Mesothelial cell of epicardium (in vitro differentiated cells): ENCODE measurements at regions not wholly inside any gene's neighbourhood (a gene's known extent, or its start where the extent isn't known, plus 50 kb on each side); places are given as distances from the start of the nearest gene placed in this dataset.

Experiments used
- DNase-seq, 2 experiments: peaks; one replicate each; pipeline ENCODE4 v3.0.0; 2021; ENCODE audit warnings: low spot score in 2 of 2; ENCODE audit not compliant: unreplicated experiment in 2 of 2
- H3K27ac Mint-ChIP-seq: 2 replicates; pipeline ENCODE4 v1.8.0; 2021; ENCODE audit warnings: mixed read lengths
- H3K27me3 Mint-ChIP-seq: 2 replicates; pipeline ENCODE4 v1.8.0; 2021; ENCODE audit warnings: low read depth, mixed read lengths
- H3K36me3 Mint-ChIP-seq: 2 replicates; pipeline ENCODE4 v1.8.0; 2021; ENCODE audit warnings: mixed read lengths
- H3K4me1 Mint-ChIP-seq: 2 replicates; pipeline ENCODE4 v1.8.0; 2021; ENCODE audit warnings: mixed read lengths
- H3K4me3 Mint-ChIP-seq: 2 replicates; pipeline ENCODE4 v1.8.0; 2021; ENCODE audit warnings: mild to moderate bottlenecking, moderate library complexity, mixed read lengths
- H3K9me3 Mint-ChIP-seq: 2 replicates; pipeline ENCODE4 v1.8.0; 2021; ENCODE audit warnings: mixed read lengths
- TF ChIP-seq, protein P1 (sequence below): fragments of 200-600 bp; sonication (generic); IDR thresholded peaks from one replicate; pipeline ENCODE4 v1.5.0; 2021; ENCODE audit warnings: antibody characterized with exemption; ENCODE audit not compliant: unreplicated experiment

DNA sequence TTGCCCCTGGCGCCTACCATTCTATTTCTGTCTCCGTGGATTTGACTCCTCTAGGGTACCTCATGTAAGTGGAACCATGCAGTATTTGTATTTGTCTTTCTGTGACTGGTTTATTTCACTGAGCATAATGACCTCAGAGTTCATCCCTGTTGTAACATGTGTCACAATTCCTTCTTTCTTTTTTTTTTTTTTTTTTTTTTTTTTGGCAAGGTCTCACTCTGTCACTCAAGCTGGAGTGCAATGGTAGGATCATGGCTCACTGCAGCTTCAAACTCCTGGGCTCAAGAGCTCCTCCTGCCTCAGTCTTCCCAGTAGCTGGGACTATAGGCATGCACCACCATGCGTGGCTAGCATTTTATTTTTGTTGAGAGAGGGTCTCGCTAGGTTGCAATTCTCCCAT, 74.0 kb upstream of the SEPTIN5 start:
- Mint-ChIP-seq H3K36me3 (no peaks in the 10 kb centered on the region), H3K27ac (no peak overlapping the region), H3K4me3 (no peak overlapping the region), H3K4me1 (peaks cover 6% of the 10 kb centered on the region), H3K9me3 (no peaks in the 10 kb centered on the region), H3K27me3 (peaks cover 13% of the 10 kb centered on the region)
- TF ChIP-seq, protein P1, sequence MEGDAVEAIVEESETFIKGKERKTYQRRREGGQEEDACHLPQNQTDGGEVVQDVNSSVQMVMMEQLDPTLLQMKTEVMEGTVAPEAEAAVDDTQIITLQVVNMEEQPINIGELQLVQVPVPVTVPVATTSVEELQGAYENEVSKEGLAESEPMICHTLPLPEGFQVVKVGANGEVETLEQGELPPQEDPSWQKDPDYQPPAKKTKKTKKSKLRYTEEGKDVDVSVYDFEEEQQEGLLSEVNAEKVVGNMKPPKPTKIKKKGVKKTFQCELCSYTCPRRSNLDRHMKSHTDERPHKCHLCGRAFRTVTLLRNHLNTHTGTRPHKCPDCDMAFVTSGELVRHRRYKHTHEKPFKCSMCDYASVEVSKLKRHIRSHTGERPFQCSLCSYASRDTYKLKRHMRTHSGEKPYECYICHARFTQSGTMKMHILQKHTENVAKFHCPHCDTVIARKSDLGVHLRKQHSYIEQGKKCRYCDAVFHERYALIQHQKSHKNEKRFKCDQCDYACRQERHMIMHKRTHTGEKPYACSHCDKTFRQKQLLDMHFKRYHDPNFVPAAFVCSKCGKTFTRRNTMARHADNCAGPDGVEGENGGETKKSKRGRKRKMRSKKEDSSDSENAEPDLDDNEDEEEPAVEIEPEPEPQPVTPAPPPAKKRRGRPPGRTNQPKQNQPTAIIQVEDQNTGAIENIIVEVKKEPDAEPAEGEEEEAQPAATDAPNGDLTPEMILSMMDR = no peak
- DNase-seq = no peak

DNA sequence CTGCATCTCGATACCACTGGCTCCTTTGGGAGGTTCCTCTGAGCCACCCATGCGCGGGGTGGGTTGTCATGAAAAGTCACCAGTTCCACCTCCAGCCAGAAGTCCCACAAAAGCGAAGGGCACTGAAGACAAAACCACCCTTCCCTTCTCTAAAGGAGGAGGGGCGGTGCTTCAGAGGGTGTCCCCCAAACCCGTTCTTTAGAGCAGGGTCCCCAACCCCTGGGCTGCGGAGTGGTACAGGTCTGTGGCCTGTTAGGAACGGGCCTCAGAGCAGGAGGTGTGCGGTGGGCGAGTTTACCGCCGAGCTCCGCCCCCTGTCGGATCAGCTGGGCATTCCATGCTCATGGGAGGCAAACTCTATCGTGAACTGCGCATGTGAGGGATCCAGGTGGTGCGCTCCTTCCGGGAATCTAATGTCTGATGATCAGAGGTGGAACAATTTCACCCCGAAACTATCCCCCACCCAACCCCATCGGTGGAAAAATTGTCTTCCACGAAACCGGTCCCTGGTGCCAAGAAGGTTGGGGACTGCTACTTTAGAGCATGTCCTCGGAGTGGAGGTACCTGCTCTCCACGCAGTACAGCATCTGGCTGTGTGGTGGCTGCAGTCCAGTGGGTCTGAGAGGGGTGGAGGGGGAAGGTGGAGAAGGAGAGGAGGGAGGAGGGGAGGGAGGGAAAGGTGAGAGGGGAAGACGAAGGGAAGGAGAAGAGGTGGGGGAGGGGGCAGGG, 72.9 kb upstream of the SEPTIN5 start:
- DNase-seq = peak in 1 of 2 experiments; percentile 69
- H3K27ac Mint-ChIP-seq = no peak overlapping the region
- peaks cover 1% of the 10 kb centered on the region for H3K9me3 Mint-ChIP-seq
- peak overlapping the region; percentile 58 for H3K4me3 Mint-ChIP-seq
- peaks cover 6% of the 10 kb centered on the region for H3K4me1 Mint-ChIP-seq
- TF ChIP-seq, protein P1 = peak; percentile 71
- H3K36me3 Mint-ChIP-seq = no peaks in the 10 kb centered on the region
- peaks cover 15% of the 10 kb centered on the region for H3K27me3 Mint-ChIP-seq

DNA sequence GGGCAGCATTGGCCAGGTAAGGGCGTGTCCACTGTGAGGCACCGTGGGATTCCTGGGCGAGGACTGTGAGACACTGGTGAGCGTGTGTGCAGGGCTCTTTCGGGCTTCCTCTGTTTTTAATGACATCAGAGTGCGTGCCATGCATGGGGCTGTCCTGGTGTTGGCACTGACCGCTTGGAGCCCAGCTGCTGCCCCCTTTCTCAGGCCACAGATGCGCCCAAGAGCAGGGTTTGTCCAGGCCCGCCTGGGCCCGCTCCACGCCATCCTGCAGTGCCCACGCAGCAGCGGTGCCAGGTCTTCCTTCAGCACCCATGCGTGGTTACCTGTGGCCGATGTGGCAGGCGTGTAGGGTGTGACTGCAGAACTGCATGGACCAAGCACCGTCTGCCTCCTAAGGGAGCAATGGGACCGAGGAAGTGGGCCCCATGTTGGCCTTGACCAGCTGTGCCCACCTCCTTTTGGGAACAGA, 72.3 kb upstream of the SEPTIN5 start:
- Mint-ChIP-seq H3K27ac (no peak overlapping the region), H3K4me3 (peak overlapping the region; percentile 58), H3K4me1 (peaks cover 6% of the 10 kb centered on the region), H3K9me3 (peaks cover 7% of the 10 kb centered on the region), H3K27me3 (peaks cover 15% of the 10 kb centered on the region), H3K36me3 (no peaks in the 10 kb centered on the region)
- no peak for DNase-seq
- TF ChIP-seq, protein P1 = no peak

DNA sequence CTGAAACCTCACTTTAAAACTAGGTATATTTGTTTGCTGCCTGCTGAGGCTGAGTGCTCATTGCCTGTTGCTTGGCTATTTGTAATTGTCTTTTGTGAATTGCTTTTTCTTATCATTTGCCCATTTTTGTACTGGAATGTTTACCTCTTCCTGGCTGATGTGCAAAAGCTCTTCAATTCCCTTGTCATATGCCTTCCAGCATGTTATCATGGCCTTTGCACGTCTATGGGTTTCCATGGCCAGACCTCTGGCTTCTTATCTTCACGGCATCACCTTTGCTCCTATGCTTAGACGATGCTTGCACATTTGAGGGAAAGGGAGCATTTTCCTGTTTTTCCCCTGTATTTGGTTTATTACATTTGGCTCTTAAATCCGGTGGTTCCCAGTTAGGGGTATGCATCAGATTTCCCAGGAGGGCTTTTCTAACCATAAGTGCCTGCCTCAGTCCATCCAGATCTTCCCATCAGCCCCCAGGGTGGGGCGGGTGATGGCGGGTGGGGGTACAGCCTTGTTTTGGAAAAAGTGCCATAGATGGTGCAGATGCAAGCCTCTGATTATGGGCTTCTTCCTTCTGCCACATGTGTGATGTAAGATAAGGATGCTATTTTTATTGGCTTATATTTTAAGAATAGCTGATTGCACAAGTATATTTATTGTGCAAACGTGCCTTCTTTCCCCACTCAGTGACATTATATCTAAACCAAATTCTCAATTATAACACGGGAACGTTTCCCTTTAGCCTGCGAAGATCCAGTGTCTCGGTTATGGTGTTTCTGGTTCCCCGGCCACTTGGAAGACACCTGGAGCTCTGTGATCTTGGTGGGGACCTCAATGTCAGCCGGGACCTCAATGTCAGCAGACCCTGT, 70.6 kb upstream of the SEPTIN5 start:
- H3K36me3 Mint-ChIP-seq = no peaks in the 10 kb centered on the region
- H3K27ac Mint-ChIP-seq = no peak overlapping the region
- no peak for DNase-seq
- TF ChIP-seq, protein P1 = no peak
- peaks cover 15% of the 10 kb centered on the region for H3K27me3 Mint-ChIP-seq
- H3K9me3 Mint-ChIP-seq = peaks cover 17% of the 10 kb centered on the region
- no peak overlapping the region for H3K4me3 Mint-ChIP-seq
- peaks cover 6% of the 10 kb centered on the region for H3K4me1 Mint-ChIP-seq

DNA sequence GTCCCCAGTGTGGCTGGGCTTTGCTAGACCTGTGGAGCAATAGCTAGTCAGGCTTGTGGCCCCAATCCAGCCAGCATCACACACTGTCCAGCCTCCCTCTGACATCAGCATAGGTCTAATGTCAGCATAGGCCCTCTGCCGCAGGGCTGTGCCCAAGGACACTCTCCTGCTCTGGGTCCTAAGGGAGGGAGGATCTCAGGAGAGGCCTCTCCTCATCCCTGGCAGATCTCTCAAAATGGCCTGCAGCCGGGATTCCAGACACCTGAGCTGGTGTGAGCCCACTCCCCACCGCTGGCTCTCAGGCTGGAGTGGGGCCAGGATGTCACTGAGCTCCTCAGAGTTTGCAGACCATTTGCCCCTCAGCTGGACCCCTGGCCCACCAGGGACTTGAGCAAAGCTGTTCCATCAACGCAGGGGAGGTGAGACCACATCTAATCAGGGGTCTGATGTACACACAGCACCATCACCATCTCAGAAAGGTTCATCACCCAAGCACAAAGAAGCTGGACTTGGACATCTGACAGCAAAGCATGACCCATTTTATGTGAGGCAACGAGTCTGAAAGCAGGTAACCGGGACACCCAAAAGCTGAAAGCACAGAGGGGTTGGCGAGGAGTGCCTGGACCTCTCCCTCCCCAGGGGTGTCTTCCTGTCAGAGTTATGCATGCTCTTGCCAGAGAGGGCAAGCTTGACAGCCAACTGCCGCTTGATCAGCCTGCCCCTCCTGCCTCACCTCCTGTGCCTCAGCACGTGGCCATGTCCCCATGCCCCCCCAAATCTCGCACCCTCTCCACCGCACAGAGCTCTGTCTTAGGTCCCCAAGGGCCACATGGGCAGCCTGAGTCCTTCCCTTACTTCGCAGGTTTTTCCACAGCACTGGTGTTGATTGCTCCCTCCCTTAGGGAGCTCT, 69.7 kb upstream of the SEPTIN5 start:
- TF ChIP-seq, protein P1 = no peak
- H3K9me3 Mint-ChIP-seq = peaks cover 25% of the 10 kb centered on the region
- H3K36me3 Mint-ChIP-seq = no peaks in the 10 kb centered on the region
- H3K27me3 Mint-ChIP-seq = peaks cover 15% of the 10 kb centered on the region
- H3K27ac Mint-ChIP-seq = no peak overlapping the region
- no peak for DNase-seq
- H3K4me1 Mint-ChIP-seq = peaks cover 6% of the 10 kb centered on the region
- H3K4me3 Mint-ChIP-seq = no peak overlapping the region
